CD4-positive, alpha-beta T cell treated with Interleukin-6 for 4 hours (primary cell): ENCODE measurements at regions not wholly inside any gene's neighbourhood (a gene's known extent, or its start where the extent isn't known, plus 50 kb on each side); places are given as distances from the start of the nearest gene placed in this dataset.
A peak's percentile ranks its signal among the peaks of the same experiment; 100 is the strongest.

Experiments used
- DNase-seq: peaks from one replicate; pipeline ENCODE4 v3.0.0-alpha.2; 2020; ENCODE audit warnings: mixed read lengths

DNA sequence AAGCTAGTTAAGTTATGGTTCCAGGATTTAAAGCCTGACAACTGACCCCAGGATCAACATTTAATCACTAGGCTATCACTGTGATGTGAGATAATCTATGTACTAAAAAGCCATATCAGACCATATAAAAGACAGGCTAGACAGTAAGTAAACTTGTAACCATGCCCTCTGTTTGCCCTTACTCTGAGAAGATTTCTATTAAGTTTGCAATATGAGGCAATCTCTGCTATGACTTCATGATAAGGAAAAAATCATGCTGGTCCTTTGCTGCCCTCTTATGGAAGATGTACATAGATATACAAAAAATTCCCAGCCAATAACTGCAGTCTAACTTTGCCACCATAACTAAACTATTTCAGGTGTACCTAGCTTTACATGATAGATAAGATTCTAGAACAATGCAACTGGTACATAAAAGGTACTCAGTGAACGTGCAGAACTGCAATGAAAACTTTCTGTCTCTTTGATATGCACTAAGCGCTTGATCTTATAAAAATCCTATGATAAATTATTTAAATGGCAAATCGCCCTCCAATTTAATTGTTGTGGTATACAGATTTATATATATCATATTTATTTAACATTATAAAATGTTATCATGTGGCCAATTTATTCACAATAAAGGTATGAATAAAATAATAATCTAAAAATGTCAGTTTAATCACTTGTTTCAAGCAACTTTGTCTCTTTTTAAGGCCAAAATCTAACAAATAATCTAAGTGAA is 70.5 kb downstream of the FAM217A start:
- peak; percentile 23 for DNase-seq

DNA sequence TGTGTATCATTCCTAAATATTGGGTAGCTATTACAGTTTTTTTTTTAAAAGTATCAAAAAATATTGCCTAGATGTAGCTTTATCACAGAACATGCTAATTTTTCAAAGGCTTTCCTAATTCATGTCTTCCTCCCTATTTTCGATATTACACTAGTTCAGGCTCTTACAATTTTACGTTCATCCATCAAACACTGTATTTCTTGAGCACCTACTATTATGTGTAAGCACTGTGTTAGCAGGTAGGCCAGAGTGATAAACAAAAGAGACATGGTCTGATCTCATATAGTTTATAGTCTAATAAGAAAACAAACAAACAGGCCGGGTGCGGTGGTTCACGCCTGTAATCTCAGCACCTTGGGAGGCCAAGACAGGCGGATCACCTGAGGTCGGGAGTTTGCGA is 69.5 kb downstream of the FAM217A start:
- no peak for DNase-seq

DNA sequence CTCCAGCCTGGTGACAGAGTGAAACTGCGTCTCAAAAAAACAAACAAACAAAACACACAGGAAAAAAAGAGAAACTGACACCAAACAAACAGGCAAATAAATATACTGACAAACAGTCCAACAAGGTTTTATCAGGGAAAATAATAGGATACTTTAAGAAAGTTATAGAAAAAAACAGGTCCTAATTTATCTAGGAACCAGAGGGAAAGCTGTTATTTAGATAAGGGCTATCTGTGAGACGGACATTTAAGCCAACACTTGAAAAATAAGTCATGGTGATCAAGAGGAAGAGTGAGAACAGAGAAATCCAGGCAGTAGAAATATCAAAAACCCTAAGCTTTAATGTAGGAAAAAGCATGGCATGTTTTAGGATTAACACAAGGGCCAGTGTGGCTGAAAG is 68.9 kb downstream of the FAM217A start:
- no peak for DNase-seq

DNA sequence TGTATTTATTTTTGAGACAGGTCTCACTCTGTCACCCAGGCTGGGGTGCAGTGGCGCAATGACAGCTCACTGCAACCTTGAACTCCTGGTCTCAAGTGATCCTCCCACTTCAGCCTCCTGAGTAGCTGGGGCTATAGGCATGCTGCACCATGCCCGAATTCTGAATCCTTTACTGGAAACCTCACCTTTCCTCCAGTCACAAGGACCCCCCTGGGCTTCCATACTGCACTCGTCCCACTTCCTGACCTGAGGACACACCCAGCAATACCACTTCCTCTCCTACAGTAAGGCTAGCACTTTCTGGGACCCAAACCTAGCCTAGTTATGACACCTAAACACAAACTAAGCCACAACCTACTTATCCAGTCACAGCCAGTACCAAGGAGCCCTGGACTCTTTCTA is 68.2 kb downstream of the FAM217A start:
- peak; percentile 32 for DNase-seq

DNA sequence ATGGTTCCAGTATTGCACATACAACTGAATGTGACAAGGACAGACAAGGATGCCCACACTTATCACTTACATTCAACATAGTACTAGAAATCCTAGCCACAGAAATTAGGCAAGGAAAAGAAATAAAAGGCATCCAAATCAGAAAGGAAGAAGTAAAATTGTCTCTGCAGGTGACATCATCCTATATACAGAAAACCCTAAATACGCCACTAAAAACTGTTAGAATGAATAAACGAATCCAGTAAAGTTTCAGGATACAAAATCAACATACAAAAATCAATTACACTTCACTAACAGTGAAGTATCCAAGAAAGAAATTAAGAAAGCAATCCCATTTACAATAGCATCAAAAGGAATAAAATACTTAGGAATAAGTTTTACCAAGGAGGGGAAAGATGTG is 66.1 kb downstream of the FAM217A start:
- DNase-seq = no peak

DNA sequence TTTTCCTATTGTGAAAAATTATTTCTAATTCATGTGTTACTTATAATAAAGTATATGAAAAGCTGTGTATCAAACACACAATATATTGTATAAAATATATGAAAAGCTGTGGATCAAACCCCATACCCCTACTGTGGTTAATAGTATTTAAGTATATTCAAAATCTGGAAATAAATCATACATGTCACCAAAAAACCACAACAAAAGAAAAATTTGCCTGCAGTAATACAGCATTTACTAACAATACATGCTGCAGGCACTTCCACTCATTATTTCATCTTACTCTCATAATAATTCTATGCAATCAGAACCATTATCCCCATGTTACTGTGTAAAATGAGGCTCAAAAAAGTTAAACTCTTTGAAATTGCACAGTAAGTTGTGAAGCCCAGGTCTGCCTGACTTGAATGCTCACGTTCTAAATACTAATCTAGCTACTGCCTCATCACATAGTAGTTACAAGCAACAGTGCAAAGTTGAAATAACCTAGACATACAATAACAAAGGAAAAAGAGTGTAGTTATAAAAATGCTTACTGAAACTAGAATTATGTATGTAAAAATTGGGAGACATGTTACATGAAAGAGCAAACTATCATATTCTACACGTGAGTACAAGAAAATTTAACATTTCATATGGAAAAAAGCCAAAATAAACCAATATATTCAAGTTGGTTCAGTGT is 61.7 kb downstream of the FAM217A start:
- DNase-seq = no peak

DNA sequence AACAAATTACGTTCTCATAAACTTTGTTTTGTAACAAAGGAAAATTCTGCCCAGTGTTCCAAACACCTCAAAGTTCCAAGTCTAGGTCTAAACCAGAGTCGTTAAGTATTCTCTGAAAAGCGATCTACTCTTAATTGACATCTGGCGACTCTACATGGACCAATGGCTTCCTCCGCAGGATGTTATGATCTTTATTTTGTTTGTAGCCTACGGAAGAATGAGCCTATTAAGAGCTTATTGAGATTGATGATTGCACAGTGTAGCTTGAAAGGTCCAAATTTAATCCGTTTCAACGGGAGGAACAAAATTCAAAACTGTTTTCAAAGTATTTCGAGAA is 61.1 kb downstream of the FAM217A start:
- DNase-seq = no peak

DNA sequence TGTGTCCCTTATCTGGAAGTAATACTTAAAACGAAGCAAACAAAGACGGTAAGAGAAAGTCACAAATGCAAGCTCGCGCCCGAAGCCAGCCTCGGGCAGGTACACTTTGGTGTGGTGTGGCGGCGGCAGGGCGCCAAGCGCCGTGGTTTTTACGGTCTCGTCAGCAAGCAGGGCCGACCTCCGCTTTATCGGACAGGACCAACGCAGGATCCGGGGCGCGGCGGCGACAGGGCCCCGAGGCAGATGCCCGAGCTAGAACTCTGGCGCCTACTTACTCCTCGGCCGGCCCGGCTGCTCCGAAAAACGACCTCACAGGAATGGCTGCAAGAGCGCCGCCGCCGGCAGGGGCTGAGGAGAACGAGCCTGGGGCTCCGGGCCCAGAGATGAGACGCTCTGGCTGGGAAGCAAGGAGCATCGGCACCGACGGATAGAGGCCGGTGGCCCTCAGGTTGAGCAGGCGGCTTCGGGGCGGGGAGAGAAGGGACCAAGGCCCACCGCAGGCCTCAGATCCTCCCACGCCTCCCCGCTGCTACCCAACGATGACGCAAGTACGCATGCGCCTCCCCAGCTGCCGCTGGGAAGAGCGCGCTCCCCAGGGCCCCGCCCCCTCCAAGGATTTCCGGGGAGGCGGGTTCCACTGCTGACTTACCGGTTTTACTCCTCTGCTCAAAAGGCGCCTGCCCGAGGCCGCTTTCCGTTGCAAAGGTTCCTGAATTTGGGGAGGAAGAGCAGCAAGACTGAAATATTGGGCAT is 60.6 kb downstream of the FAM217A start:
- DNase-seq = peak; percentile 98
